Testis (tissue), 2 donors: ENCODE measurements at regions not wholly inside any gene's neighbourhood (a gene's known extent, or its start where the extent isn't known, plus 50 kb on each side); places are given as distances from the start of the nearest gene placed in this dataset.

Experiments used
- CTCF ChIP-seq, 3 experiments: fragments of 450-650 bp in 2 of 3; fragments of 200-600 bp in 1 of 3; sonication (generic) in 1 of 3; IDR thresholded peaks; one replicate each; pipeline ENCODE4 v1.5.1; 2016 to 2019; ENCODE audit warnings: antibody characterized with exemption in 3 of 3, mild to moderate bottlenecking in 2 of 3, moderate library complexity in 1 of 3
- POLR2A ChIP-seq: fragments of 450-650 bp; IDR thresholded peaks from one replicate; pipeline ENCODE4 v1.6.1; 2017; ENCODE audit warnings: antibody characterized with exemption, mild to moderate bottlenecking, moderate library complexity

- TF ChIP-seq CTCF (IDR thresholded peaks at IDR 0.05) (no peak), POLR2A (no peak)
Measured at GRCh38 chr2:184157141-184157540, 441.2 kb upstream of the ZNF804A start.
